Calu3 (cell line): ENCODE measurements at regions not wholly inside any gene's neighbourhood (a gene's known extent, or its start where the extent isn't known, plus 50 kb on each side); places are given as distances from the start of the nearest gene placed in this dataset.

Experiments used
- BruUV-seq: library from RNA; stranded (reverse); fragments of 400-500 nt; replicated peaks from 2 replicates; lab custom pipeline; 2021; lab: Mats Ljungman, UMichigan
- CTCF ChIA-PET: fragments of 300-600 bp; sonication (Branson Sonifier 250); formaldehyde crosslinking; loops from one replicate; lab custom pipeline; 2022; ENCODE audit warnings: antibody characterized with exemption; lab: Charles Lee
- DNase-seq: peaks from one replicate; pipeline ENCODE4 v3.0.0; 2022
- H3K27ac Mint-ChIP-seq: one replicate; pipeline ENCODE4 v1.8.0; 2022; ENCODE audit warnings: mixed read lengths; ENCODE audit not compliant: unreplicated experiment
- H3K27me3 Mint-ChIP-seq: one replicate; pipeline ENCODE4 v1.8.0; 2022; ENCODE audit warnings: mixed read lengths; ENCODE audit not compliant: unreplicated experiment
- H3K36me3 Mint-ChIP-seq: one replicate; pipeline ENCODE4 v1.8.0; 2022; ENCODE audit warnings: mild to moderate bottlenecking, moderate library complexity, mixed read lengths; ENCODE audit not compliant: insufficient read depth, unreplicated experiment
- H3K4me1 Mint-ChIP-seq: one replicate; pipeline ENCODE4 v1.8.0; 2022; ENCODE audit warnings: mild to moderate bottlenecking, low read depth, mixed read lengths; ENCODE audit not compliant: unreplicated experiment
- H3K4me3 Mint-ChIP-seq: one replicate; pipeline ENCODE4 v1.8.0; 2022; ENCODE audit warnings: mild to moderate bottlenecking, low read depth, moderate library complexity, mixed read lengths; ENCODE audit not compliant: unreplicated experiment
- H3K9me3 Mint-ChIP-seq: one replicate; pipeline ENCODE4 v1.8.0; 2022; ENCODE audit warnings: low read depth, mixed read lengths; ENCODE audit not compliant: unreplicated experiment
- intact Hi-C: fragments of 100-400 bp; cut with micrococcal nuclease; formaldehyde crosslinking; loops from one replicate; pipeline ENCODE4 v1.10.0; 2022; ENCODE audit not compliant: unreplicated experiment
- TF ChIP-seq, protein P1 (sequence below): fragments of 200-600 bp; IDR thresholded peaks from one replicate; pipeline ENCODE4 v1.8.0; 2022; ENCODE audit warnings: antibody characterized with exemption; ENCODE audit not compliant: unreplicated experiment

DNA sequence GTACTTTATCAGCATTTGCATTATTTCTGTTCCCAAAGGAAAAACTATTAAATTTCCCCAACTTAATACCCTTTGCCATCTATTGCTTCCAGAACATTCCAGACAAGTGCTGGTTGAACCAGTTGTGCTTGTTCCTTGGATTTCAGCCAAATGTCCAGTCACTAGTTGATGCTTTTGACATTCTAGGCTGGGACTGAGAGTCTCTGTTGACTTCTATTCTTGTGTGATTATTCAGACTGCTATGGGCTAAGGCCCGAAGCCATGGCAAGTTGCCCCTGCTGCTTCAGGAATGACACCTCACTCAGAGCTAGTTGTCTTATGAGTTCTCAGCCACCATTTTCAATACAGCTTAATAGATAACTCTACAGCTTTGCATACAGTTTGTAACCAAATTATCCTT, 458.1 kb upstream of the ARGLU1 start:
- BruUV-seq: no TSS peak
- Mint-ChIP-seq H3K27ac (no peak overlapping the region), H3K4me3 (no peak overlapping the region), H3K4me1 (no peaks in the 10 kb centered on the region), H3K27me3 (no peaks in the 10 kb centered on the region), H3K9me3 (peaks cover 2% of the 10 kb centered on the region), H3K36me3 (no peaks in the 10 kb centered on the region)
- DNase-seq: no peak
- TF ChIP-seq, protein P1, sequence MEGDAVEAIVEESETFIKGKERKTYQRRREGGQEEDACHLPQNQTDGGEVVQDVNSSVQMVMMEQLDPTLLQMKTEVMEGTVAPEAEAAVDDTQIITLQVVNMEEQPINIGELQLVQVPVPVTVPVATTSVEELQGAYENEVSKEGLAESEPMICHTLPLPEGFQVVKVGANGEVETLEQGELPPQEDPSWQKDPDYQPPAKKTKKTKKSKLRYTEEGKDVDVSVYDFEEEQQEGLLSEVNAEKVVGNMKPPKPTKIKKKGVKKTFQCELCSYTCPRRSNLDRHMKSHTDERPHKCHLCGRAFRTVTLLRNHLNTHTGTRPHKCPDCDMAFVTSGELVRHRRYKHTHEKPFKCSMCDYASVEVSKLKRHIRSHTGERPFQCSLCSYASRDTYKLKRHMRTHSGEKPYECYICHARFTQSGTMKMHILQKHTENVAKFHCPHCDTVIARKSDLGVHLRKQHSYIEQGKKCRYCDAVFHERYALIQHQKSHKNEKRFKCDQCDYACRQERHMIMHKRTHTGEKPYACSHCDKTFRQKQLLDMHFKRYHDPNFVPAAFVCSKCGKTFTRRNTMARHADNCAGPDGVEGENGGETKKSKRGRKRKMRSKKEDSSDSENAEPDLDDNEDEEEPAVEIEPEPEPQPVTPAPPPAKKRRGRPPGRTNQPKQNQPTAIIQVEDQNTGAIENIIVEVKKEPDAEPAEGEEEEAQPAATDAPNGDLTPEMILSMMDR: no peak
- intact Hi-C loops: no loop called here
- CTCF ChIA-PET: no interaction called here

DNA sequence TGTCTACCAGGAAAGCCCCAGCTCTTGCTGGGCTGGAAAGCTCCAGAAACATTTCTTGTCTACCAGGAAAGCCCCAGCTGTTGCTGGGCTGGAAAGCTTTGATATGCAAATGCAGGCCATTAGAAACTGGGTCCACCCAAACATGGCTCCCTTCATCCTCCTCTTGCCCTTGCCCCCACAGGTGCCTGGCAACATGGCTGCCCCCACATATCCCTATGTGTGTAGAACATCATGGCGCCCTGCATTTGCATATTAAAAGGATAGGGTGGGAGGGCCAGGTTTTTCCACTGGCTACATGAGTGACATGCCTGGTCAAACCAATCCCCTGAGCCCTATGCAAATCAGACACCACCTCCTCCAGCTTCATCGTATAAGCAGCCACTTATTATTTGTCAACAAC, 455.4 kb upstream of the ARGLU1 start:
- BruUV-seq: no TSS peak
- no peak for DNase-seq
- Mint-ChIP-seq H3K4me1 (no peaks in the 10 kb centered on the region), H3K4me3 (no peak overlapping the region), H3K27ac (no peak overlapping the region), H3K27me3 (no peaks in the 10 kb centered on the region), H3K36me3 (no peaks in the 10 kb centered on the region), H3K9me3 (peaks cover 2% of the 10 kb centered on the region)
- TF ChIP-seq, protein P1: no peak
- CTCF ChIA-PET: no interaction called here
- intact Hi-C loops: no loop called here

DNA sequence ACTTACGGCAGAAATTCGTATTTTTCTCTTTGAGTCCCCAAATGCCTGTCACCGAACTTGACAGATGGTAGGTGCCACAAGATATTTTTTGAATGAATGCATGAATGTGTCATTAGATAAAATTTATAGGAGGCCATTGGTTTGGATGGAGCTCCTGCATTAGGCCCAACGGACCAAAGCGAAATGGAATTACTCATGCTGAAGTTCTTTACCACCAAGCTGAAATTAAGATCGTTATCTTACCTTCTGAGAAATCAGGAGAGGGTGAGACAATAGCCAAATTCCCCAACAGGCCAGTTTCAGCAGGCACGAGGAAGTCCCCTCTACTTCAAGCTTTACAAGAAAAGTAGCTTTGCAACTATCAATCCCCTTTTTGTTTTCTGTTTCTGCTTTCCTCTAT, 452.5 kb upstream of the ARGLU1 start:
- no peaks in the 10 kb centered on the region for H3K27me3 Mint-ChIP-seq
- H3K4me3 Mint-ChIP-seq: no peak overlapping the region
- H3K4me1 Mint-ChIP-seq: no peaks in the 10 kb centered on the region
- peaks cover 5% of the 10 kb centered on the region for H3K9me3 Mint-ChIP-seq
- H3K36me3 Mint-ChIP-seq: no peaks in the 10 kb centered on the region
- CTCF ChIA-PET: no interaction called here
- TF ChIP-seq, protein P1: no peak
- DNase-seq: no peak
- H3K27ac Mint-ChIP-seq: no peak overlapping the region
- no TSS peak for BruUV-seq
- intact Hi-C loops: no loop called here

- H3K9me3 Mint-ChIP-seq: peaks cover 3% of the 10 kb centered on the region
- no peaks in the 10 kb centered on the region for H3K4me1 Mint-ChIP-seq
- H3K27ac Mint-ChIP-seq: no peak overlapping the region
- no peak for DNase-seq
- CTCF ChIA-PET: no interaction called here
- no peaks in the 10 kb centered on the region for H3K27me3 Mint-ChIP-seq
- no peaks in the 10 kb centered on the region for H3K36me3 Mint-ChIP-seq
- BruUV-seq: no TSS peak
- H3K4me3 Mint-ChIP-seq: no peak overlapping the region
- TF ChIP-seq, protein P1: no peak
- intact Hi-C loops: no loop called here
Measured at GRCh38 chr13:107018285-107018684, 450.3 kb upstream of the ARGLU1 start.
